ENCODE measurements at regions not wholly inside any gene's neighbourhood (a gene's known extent, or its start where the extent isn't known, plus 50 kb on each side); places are given as distances from the start of the nearest gene placed in this dataset.
"Not testable (repeated sequence)": the region's sequence is repeated elsewhere in the genome, so short reads cannot be mapped to it uniquely, and the experiment has no call there.

- DNase-seq (ENCODE audit: insufficient read length, low spot score) (no peak), FAIRE-seq (no peak)
- TF ChIP-seq POLR2A (IDR thresholded peaks at IDR 0.05; ENCODE audit: low read depth, low read length), result no peak
Observed at GRCh38 chr16:88128556-88128955, 177.3 kb downstream of the BANP start.

- DNase-seq (ENCODE audit: insufficient read length, low spot score), result not testable (repeated sequence)
Observed at GRCh38 chr16:88129133-88129532, 177.9 kb downstream of the BANP start.

GRCh38 chr16:88130016-88130415, 178.8 kb downstream of the BANP start:
- TF ChIP-seq POLR2A (IDR thresholded peaks at IDR 0.05; ENCODE audit: low read depth, low read length), result no peak
- no peak for DNase-seq (ENCODE audit: insufficient read length, low spot score)
- FAIRE-seq, result no peak

More at GRCh38 chr16:88129133-88129532, 177.9 kb downstream of the BANP start:
- not testable (repeated sequence) for FAIRE-seq

GRCh38 chr16:88130681-88131080, 179.4 kb downstream of the BANP start:
- no peak for TF ChIP-seq POLR2A (IDR thresholded peaks at IDR 0.05; ENCODE audit: low read depth, low read length)
- no peak for DNase-seq (ENCODE audit: insufficient read length, low spot score)
- FAIRE-seq, result no peak

- no peak for DNase-seq (ENCODE audit: insufficient read length, low spot score)
- FAIRE-seq, result no peak
- no peak for TF ChIP-seq POLR2A (IDR thresholded peaks at IDR 0.05; ENCODE audit: low read depth, low read length)
Observed at GRCh38 chr16:88131256-88131655, 180.0 kb downstream of the BANP start.

GRCh38 chr16:88131966-88132365, 180.7 kb downstream of the BANP start:
- DNase-seq (ENCODE audit: insufficient read length, low spot score) (no peak), FAIRE-seq (no peak)
- TF ChIP-seq POLR2A (IDR thresholded peaks at IDR 0.05; ENCODE audit: low read depth, low read length), result no peak

GRCh38 chr16:88132836-88133506, 181.7 kb downstream of the BANP start:
- FAIRE-seq (no peak), DNase-seq (ENCODE audit: insufficient read length, low spot score) (no peak)
- no peak for TF ChIP-seq POLR2A (IDR thresholded peaks at IDR 0.05; ENCODE audit: low read depth, low read length)

- no peak for TF ChIP-seq POLR2A (IDR thresholded peaks at IDR 0.05; ENCODE audit: low read depth, low read length)
- no peak for FAIRE-seq
- no peak for DNase-seq (ENCODE audit: insufficient read length, low spot score)
Observed at GRCh38 chr16:88133507-88133843, 182.2 kb downstream of the BANP start.

- FAIRE-seq; DNase-seq (ENCODE audit: insufficient read length, low spot score): not testable (repeated sequence)
Observed at GRCh38 chr16:88134172-88134898, 183.1 kb downstream of the BANP start.

GRCh38 chr16:88134899-88135682, 183.9 kb downstream of the BANP start:
- DNase-seq (ENCODE audit: insufficient read length, low spot score); FAIRE-seq: not testable (repeated sequence)

GRCh38 chr16:88136211-88136713, 185.0 kb downstream of the BANP start:
- FAIRE-seq, result not testable (repeated sequence)

GRCh38 chr16:88136939-88137338, 185.7 kb downstream of the BANP start:
- not testable (repeated sequence) for FAIRE-seq; DNase-seq (ENCODE audit: insufficient read length, low spot score)

More at GRCh38 chr16:88136211-88136713, 185.0 kb downstream of the BANP start:
- not testable (repeated sequence) for DNase-seq (ENCODE audit: insufficient read length, low spot score)

GRCh38 chr16:88139141-88139540, 187.9 kb downstream of the BANP start:
- DNase-seq (ENCODE audit: insufficient read length, low spot score); FAIRE-seq: not testable (repeated sequence)

GRCh38 chr16:88140195-88140594, 189.0 kb downstream of the BANP start:
- not testable (repeated sequence) for FAIRE-seq; DNase-seq (ENCODE audit: insufficient read length, low spot score)

GRCh38 chr16:88141580-88141979, 190.3 kb downstream of the BANP start:
- no peak for FAIRE-seq
- TF ChIP-seq POLR2A (IDR thresholded peaks at IDR 0.05; ENCODE audit: low read depth, low read length), result no peak
- no peak for DNase-seq (ENCODE audit: insufficient read length, low spot score)

- DNase-seq (ENCODE audit: insufficient read length, low spot score), result not testable (repeated sequence)
Observed at GRCh38 chr16:88142056-88142935, 191.1 kb downstream of the BANP start.

GRCh38 chr16:88143122-88144027, 192.1 kb downstream of the BANP start:
- FAIRE-seq, result not testable (repeated sequence)

More at GRCh38 chr16:88142056-88142935, 191.1 kb downstream of the BANP start:
- FAIRE-seq, result not testable (repeated sequence)

More at GRCh38 chr16:88143122-88144027, 192.1 kb downstream of the BANP start:
- DNase-seq (ENCODE audit: insufficient read length, low spot score), result not testable (repeated sequence)

Data from H54 (cell line).